22Rv1 (cell line): ENCODE measurements at regions not wholly inside any gene's neighbourhood (a gene's known extent, or its start where the extent isn't known, plus 50 kb on each side); places are given as distances from the start of the nearest gene placed in this dataset.

Experiments used
- H3K27ac ChIP-seq: fragments of 450-650 bp; 2 replicates; pipeline ENCODE4 v1.5.1; 2017
- ZFX ChIP-seq: fragments of 450-650 bp; IDR thresholded peaks from 2 replicates; pipeline ENCODE4 v1.6.1; 2017; ENCODE audit warnings: antibody characterized with exemption, borderline replicate concordance
- TF ChIP-seq, protein P1 (sequence below): fragments of 450-650 bp; IDR thresholded peaks from 2 replicates; pipeline ENCODE4 v1.5.1; 2017; ENCODE audit warnings: mild to moderate bottlenecking

DNA sequence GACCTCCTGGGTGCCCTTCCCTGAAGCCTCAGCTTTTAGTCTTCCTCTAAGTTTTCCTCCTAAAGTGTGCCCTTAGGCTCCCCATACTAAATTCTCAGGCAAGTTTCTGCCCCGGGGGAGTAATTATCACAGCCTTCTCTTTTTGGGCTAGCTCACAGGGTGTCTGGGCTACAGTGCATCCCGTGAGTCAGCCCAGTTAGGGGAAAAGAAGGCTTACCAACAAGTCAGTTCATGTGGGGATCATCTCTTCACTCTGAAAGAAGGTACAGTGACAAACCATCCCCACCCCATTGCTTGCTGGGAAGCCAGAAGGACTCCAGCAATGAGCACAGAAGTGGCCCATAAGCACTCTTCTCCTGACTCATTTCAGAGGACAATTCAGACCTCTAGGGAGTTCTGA lies 134.7 kb upstream of the FAM9C start:
- no peak overlapping the region for H3K27ac ChIP-seq
- no peak for TF ChIP-seq ZFX
- TF ChIP-seq, protein P1, sequence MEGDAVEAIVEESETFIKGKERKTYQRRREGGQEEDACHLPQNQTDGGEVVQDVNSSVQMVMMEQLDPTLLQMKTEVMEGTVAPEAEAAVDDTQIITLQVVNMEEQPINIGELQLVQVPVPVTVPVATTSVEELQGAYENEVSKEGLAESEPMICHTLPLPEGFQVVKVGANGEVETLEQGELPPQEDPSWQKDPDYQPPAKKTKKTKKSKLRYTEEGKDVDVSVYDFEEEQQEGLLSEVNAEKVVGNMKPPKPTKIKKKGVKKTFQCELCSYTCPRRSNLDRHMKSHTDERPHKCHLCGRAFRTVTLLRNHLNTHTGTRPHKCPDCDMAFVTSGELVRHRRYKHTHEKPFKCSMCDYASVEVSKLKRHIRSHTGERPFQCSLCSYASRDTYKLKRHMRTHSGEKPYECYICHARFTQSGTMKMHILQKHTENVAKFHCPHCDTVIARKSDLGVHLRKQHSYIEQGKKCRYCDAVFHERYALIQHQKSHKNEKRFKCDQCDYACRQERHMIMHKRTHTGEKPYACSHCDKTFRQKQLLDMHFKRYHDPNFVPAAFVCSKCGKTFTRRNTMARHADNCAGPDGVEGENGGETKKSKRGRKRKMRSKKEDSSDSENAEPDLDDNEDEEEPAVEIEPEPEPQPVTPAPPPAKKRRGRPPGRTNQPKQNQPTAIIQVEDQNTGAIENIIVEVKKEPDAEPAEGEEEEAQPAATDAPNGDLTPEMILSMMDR: no peak

DNA sequence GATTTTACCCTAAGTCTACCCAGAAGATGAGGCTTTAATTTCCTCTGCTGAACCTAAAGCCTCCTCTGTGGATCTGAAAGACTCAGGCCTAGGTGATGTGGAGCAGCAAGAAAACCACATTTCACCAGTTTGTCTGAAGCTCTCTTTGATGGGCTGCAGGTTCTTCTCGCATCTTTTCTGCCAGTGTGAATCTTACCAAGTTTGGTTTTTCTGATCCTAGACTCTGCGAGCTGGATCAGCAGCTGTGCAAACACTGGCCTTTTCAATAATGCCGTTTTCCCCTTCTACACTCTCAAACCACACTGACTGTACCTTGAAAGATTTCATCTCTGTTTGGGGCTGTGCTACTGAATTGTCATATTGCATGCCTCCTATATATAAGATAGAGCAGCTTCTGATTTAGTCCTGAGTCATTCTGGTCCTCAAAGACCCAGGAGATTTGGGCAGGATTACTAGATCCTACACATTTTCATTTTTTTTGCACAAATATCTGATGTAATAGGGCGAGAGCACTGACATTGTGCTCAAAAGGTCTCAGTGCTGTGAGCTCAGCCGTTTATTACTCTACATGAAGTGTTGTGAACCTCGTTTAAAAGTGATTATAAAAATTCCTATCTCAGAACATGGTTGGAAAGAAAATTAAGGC lies 133.6 kb upstream of the FAM9C start:
- H3K27ac ChIP-seq: no peak overlapping the region
- TF ChIP-seq, protein P1: no peak
- no peak for TF ChIP-seq ZFX

DNA sequence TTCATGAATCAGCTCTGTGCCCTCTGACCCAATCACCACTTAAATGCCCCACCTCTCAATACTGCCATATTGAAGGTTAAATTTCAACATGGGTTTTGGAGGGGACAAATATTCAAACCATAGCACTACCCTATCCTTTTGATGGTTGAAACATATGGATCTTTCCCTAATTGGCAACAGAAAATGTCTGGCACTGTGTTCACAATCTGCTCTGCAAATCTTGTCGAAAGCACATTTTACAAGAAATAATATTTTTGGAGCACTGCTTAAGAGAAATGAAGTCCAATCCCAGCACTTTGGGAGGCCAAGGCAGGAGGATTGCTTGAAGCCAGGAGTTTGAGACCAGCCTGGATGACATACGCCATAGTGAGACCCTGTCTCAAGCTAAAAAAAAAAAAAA lies 130.6 kb upstream of the FAM9C start:
- no peak overlapping the region for H3K27ac ChIP-seq
- TF ChIP-seq ZFX: no peak
- TF ChIP-seq, protein P1: no peak

DNA sequence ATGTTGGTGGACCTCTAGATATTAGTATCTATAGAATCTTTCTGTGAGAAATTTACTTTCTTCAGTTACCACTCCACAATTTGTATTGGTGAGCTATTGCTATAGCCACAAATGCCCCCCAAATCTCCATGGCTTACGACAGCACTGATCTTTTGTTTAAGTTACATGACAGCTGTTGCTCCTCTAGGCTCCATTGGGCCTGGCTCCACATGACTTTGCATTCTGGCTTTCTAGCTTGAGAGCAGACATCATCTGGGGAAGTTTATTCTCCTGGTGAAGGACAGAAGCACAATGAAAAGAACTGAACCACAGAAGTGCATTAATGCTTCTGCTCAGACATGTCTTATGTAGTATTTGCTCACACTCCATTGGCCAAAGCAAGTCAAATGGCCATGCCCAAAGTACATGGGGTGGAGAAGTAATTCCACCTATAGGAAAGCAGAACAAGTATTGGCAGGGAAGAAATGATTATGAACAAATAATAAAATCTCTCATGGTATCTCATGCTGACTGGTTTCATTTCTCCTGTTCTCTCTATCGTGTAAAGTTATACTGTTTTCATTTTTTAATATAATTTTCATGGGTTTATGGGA lies 126.6 kb upstream of the FAM9C start:
- H3K27ac ChIP-seq: no peak overlapping the region
- TF ChIP-seq, protein P1: no peak
- TF ChIP-seq ZFX: no peak

DNA sequence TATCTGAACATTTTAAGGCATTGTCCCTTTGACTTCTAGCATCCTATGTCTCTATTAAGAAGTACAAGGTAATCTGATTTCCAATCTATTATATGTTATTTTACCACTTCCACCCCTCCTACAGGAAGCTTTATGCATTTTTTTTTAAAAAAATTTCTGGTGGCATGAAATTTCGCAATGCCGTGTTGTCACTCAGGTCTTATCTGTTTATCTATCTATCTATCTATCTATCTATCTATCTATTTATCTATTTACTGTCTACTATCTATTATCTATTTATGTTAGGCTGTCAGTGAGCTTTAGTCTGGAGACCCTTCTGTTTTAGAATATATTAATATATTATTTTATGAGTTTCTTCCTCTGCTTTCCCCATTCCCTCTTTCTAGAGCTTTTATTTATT lies 125.3 kb upstream of the FAM9C start:
- TF ChIP-seq ZFX: no peak
- TF ChIP-seq, protein P1: no peak
- H3K27ac ChIP-seq: no peak overlapping the region

DNA sequence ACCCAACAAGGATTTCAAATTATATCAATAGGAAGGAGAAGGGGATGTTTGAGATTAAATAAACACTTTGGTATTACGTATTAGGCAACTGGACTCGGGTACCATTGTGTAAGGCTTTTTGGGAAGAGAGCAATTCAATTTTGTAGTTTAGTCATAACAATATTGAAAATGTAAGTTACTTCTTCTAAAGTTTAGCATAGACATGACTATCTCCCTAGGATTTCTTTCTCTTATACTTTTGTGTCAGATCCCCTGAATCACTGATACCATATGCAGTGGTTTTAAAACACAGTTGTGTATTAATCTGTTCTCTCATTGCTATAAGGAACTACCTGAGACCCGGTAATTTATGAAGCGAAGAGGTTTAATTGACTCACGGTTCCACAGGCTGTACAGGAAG lies 123.8 kb upstream of the FAM9C start:
- TF ChIP-seq, protein P1: no peak
- TF ChIP-seq ZFX: no peak
- H3K27ac ChIP-seq: no peak overlapping the region

DNA sequence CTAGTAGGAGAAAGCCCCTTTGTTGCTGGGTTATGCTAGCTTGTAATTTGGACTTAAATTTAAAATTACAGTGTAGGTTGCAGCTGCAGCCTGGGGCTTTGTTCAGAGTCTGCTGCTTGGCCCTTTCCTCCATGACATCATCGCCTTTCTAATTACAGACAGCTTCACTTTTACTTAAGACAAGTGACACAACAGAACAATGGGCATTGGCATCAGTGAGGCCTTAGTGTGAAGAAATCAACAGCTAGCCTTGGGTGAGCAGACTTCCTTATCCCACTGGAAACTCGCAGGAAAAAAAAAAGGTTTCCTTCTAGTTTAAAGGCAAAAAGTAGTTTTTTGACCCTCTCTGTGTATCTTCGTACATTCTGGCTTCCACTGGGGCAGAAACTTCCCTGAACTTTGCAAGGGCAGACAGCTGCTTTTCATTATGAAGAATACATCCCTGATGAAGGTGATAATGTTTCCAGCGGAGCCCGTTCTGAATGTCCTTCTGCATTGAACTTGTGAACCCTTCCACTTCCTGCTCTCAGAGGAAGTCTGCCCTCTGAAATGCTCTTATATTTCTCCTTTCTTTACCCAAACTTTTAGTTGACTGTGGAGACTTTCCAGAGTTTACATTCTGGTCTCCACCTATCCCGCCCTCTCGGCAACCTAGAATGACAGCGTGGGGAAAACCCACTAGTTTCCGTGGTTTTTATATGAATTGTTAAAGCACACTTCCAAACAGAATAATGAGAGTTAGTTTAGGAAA lies 123.2 kb upstream of the FAM9C start:
- no peak for TF ChIP-seq ZFX
- TF ChIP-seq, protein P1: no peak
- no peak overlapping the region for H3K27ac ChIP-seq
